ENCODE measurements at regions not wholly inside any gene's neighbourhood (a gene's known extent, or its start where the extent isn't known, plus 50 kb on each side); places are given as distances from the start of the nearest gene placed in this dataset.
"Not testable (repeated sequence)": the region's sequence is repeated elsewhere in the genome, so short reads cannot be mapped to it uniquely, and the experiment has no call there.

DNA sequence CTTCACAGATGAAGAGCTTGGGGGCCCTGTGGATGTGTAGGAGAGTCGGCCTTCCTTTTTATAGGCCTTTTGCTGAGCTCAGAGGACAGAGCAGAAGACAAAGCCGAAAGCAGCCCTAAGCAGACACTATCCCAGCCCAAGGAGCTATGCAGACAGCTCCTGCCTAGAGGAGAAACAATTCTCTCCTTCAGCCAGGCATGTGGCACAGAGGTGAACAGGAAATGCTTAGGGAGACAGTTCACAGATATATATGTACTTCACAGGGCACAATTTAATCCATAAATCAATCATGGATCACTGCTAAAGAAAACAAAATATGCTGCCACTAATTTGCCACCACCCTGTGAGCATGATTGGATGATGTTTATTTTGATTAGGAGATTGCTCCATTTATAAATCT lies 164.5 kb upstream of the PLGLB2 start:
- TF ChIP-seq, protein P1, sequence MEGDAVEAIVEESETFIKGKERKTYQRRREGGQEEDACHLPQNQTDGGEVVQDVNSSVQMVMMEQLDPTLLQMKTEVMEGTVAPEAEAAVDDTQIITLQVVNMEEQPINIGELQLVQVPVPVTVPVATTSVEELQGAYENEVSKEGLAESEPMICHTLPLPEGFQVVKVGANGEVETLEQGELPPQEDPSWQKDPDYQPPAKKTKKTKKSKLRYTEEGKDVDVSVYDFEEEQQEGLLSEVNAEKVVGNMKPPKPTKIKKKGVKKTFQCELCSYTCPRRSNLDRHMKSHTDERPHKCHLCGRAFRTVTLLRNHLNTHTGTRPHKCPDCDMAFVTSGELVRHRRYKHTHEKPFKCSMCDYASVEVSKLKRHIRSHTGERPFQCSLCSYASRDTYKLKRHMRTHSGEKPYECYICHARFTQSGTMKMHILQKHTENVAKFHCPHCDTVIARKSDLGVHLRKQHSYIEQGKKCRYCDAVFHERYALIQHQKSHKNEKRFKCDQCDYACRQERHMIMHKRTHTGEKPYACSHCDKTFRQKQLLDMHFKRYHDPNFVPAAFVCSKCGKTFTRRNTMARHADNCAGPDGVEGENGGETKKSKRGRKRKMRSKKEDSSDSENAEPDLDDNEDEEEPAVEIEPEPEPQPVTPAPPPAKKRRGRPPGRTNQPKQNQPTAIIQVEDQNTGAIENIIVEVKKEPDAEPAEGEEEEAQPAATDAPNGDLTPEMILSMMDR (optimal IDR thresholded peaks at IDR 0.05 in 1 of 3, IDR thresholded peaks at IDR 0.05 in 1 of 3, conservative IDR thresholded peaks at IDR 0.05 in 1 of 3; ENCODE audit: extremely low read depth in 1 of 3, insufficient read depth in 2 of 3, low read length in 3 of 3): not testable (repeated sequence)
- not testable (repeated sequence) for TF ChIP-seq EZH2 (IDR thresholded peaks at IDR 0.05; ENCODE audit: low read length)
